Uterus (tissue), 3 donors: ENCODE measurements at regions not wholly inside any gene's neighbourhood (a gene's known extent, or its start where the extent isn't known, plus 50 kb on each side); places are given as distances from the start of the nearest gene placed in this dataset.

ENCODE experiments used
- DNase-seq, 2 donors: peaks; one replicate each; pipeline ENCODE4 v3.0.0-alpha.2; 2019 to 2020
- H3K27ac ChIP-seq, 2 donors: fragments of 200-600 bp; sonication (generic); 1 replicate in 1 of 2; 2 replicates in 1 of 2; pipeline ENCODE4 v1.5.1; 2016 to 2018
- H3K27me3 ChIP-seq, 2 donors: fragments of 200-600 bp; sonication (generic); one replicate each; pipeline ENCODE4 v1.5.1; 2018 to 2019; ENCODE audit warnings: control low read depth in 1 of 2
- H3K36me3 ChIP-seq, 2 donors: fragments of 200-600 bp; sonication (generic); one replicate each; pipeline ENCODE4 v1.5.1; 2019; ENCODE audit warnings: control low read depth in 1 of 2
- H3K4me1 ChIP-seq, 2 donors: fragments of 200-600 bp; sonication (generic); one replicate each; pipeline ENCODE4 v1.5.1; 2018 to 2019; ENCODE audit warnings: control low read depth in 1 of 2
- H3K4me3 ChIP-seq, 2 donors: fragments of 200-600 bp; sonication (generic); 1 replicate in 1 of 2; 2 replicates in 1 of 2; pipeline ENCODE4 v1.5.1; 2018 to 2019; ENCODE audit warnings: mild to moderate bottlenecking in 1 of 2
- H3K9me3 ChIP-seq, 2 donors: fragments of 200-600 bp; sonication (generic); one replicate each; pipeline ENCODE4 v1.5.1; 2019; ENCODE audit warnings: control low read depth in 1 of 2
- CTCF ChIP-seq, 4 experiments: fragments of 200-600 bp in 2 of 4; fragments of 450-650 bp in 2 of 4; sonication (generic) in 2 of 4; IDR thresholded peaks; one replicate each; pipeline ENCODE4 v1.5.1; 2016 to 2019; ENCODE audit warnings: antibody characterized with exemption in 4 of 4, mild to moderate bottlenecking in 2 of 4, moderate library complexity in 1 of 4
- POLR2A ChIP-seq, 2 donors: fragments of 450-650 bp; IDR thresholded peaks; one replicate each; pipeline ENCODE4 v1.6.1; 2016; ENCODE audit warnings: antibody characterized with exemption in 2 of 2, mild to moderate bottlenecking in 1 of 2, moderate library complexity in 1 of 2
- intact Hi-C: fragments of 100-400 bp; cut with DNase I; formaldehyde crosslinking; loops from one replicate; pipeline ENCODE4 v1.15.1; 2023; ENCODE audit warnings: low total_unique reads
- donor health status: DM: yes; HTN: yes; CAD: no.

DNA sequence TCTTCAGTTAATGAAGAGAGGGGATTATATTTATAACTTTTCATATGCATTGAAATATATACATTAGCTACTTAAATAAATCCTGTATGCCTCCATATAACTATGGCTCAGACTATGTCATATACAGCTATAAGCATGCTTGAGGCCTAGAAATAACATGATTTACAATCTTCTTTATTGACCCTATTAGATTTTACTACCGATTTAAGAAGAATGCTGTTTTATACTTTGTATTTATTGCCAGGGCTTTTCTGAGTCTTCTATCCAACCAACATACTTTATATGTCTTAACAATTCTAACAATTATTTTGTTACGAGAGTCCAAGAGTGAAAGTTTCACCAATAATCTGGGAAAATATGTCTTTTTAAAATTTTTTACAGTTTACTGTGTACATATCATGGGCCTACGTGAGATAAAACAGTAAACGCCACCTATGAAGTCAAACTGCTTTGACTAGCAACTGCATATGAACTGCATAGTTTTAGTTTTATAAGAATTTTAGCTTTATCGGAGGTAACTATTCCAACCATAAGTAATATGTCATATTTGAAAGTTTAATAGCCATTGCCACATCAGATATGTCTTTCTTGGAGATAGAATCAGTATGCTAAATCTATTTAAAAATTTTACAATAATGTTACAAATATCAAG is 861.0 kb downstream of the USP25 start:
- intact Hi-C loops: no loop called here
- no peak for TF ChIP-seq CTCF (IDR thresholded peaks at IDR 0.05)
- no peak for TF ChIP-seq POLR2A (IDR thresholded peaks at IDR 0.05)
- H3K27ac ChIP-seq: peak overlapping the region; percentile 42 to 85

GRCh38 chr21:16592381-16592780 is 862.6 kb downstream of the USP25 start:
- TF ChIP-seq CTCF (IDR thresholded peaks at IDR 0.05): no peak
- no peak for TF ChIP-seq POLR2A (IDR thresholded peaks at IDR 0.05)
- no peaks in the 10 kb centered on the region for H3K4me1 ChIP-seq
- no peaks in the 10 kb centered on the region for H3K27me3 ChIP-seq
- DNase-seq: no peak
- no peaks in the 10 kb centered on the region for H3K36me3 ChIP-seq
- intact Hi-C loops: no loop called here
- peak overlapping the region in 1 of 2 donors; percentile 5 for H3K27ac ChIP-seq
- no peak overlapping the region for H3K4me3 ChIP-seq
- no peaks in the 10 kb centered on the region for H3K9me3 ChIP-seq

More for the DNA sequence above, 861.0 kb downstream of the USP25 start:
- Histone ChIP-seq H3K4me3 (no peak overlapping the region), H3K27me3 (no peaks in the 10 kb centered on the region), H3K4me1 (no peaks in the 10 kb centered on the region), H3K36me3 (no peaks in the 10 kb centered on the region), H3K9me3 (no peaks in the 10 kb centered on the region)
- DNase-seq: no peak

GRCh38 chr21:16594191-16594590 is 864.4 kb downstream of the USP25 start:
- Histone ChIP-seq H3K27ac (no peak overlapping the region), H3K36me3 (no peaks in the 10 kb centered on the region)
- no peak for TF ChIP-seq POLR2A (IDR thresholded peaks at IDR 0.05)
- TF ChIP-seq CTCF (IDR thresholded peaks at IDR 0.05): no peak

GRCh38 chr21:16596369-16596768 is 866.6 kb downstream of the USP25 start:
- no peaks in the 10 kb centered on the region for H3K36me3 ChIP-seq
- no peak overlapping the region for H3K4me3 ChIP-seq
- no peak for DNase-seq
- TF ChIP-seq CTCF (IDR thresholded peaks at IDR 0.05): no peak
- no peak for TF ChIP-seq POLR2A (IDR thresholded peaks at IDR 0.05)
- no peaks in the 10 kb centered on the region for H3K9me3 ChIP-seq
- H3K4me1 ChIP-seq: no peaks in the 10 kb centered on the region
- H3K27me3 ChIP-seq: no peaks in the 10 kb centered on the region
- H3K27ac ChIP-seq: no peak overlapping the region
- intact Hi-C loops: no loop called here

More at GRCh38 chr21:16594191-16594590, 864.4 kb downstream of the USP25 start:
- no peak for DNase-seq
- H3K9me3 ChIP-seq: no peaks in the 10 kb centered on the region
- H3K4me3 ChIP-seq: no peak overlapping the region
- intact Hi-C loops: no loop called here
- no peaks in the 10 kb centered on the region for H3K4me1 ChIP-seq
- H3K27me3 ChIP-seq: no peaks in the 10 kb centered on the region

- TF ChIP-seq POLR2A (IDR thresholded peaks at IDR 0.05) (no peak), CTCF (IDR thresholded peaks at IDR 0.05) (no peak)
Measured at GRCh38 chr21:16597753-16598152, 868.0 kb downstream of the USP25 start.

More at GRCh38 chr21:16597753-16598152, 868.0 kb downstream of the USP25 start:
- Histone ChIP-seq H3K27me3 (no peaks in the 10 kb centered on the region), H3K4me3 (no peak overlapping the region), H3K9me3 (no peaks in the 10 kb centered on the region), H3K4me1 (no peaks in the 10 kb centered on the region), H3K27ac (peak overlapping the region in 1 of 2 donors; percentile 14), H3K36me3 (no peaks in the 10 kb centered on the region)
- intact Hi-C loops: no loop called here
- no peak for DNase-seq
